ENCODE measurements at regions not wholly inside any gene's neighbourhood (a gene's known extent, or its start where the extent isn't known, plus 50 kb on each side); places are given as distances from the start of the nearest gene placed in this dataset.
"Not testable (repeated sequence)": the region's sequence is repeated elsewhere in the genome, so short reads cannot be mapped to it uniquely, and the experiment has no call there.

- WGBS, 3 donors, result 88 to 94% (median 92%) methylated on average over 3 of the region's 3 CpGs
- no peak overlapping the region for H3K27ac ChIP-seq (ENCODE audit: low read depth, low read length)
Measured at GRCh38 chr10:8380833-8381496, 326.5 kb downstream of the GATA3 start.

GRCh38 chr10:8386781-8387180, 332.3 kb downstream of the GATA3 start:
- H3K27ac ChIP-seq (ENCODE audit: low read depth, low read length), result no peak overlapping the region
- 78 to 94% (median 93%) methylated on average over 8 of the region's 8 CpGs for WGBS, 3 donors

GRCh38 chr10:8389630-8390029, 335.1 kb downstream of the GATA3 start:
- WGBS, 3 donors, result 37 to 41% (median 37%) methylated on average over 2 of the region's 2 CpGs
- H3K27ac ChIP-seq (ENCODE audit: low read depth, low read length), result no peak overlapping the region

- WGBS, 3 donors, result 72 to 85% (median 85%) methylated on average over 2 of the region's 2 CpGs
Measured at GRCh38 chr10:8392216-8392615, 337.7 kb downstream of the GATA3 start.

GRCh38 chr10:8393531-8393930, 339.0 kb downstream of the GATA3 start:
- 61 to 68% (median 66%) methylated on average over 2 of the region's 2 CpGs for WGBS, 3 donors
- no peak overlapping the region for H3K27ac ChIP-seq (ENCODE audit: low read depth, low read length)

More at GRCh38 chr10:8392216-8392615, 337.7 kb downstream of the GATA3 start:
- H3K27ac ChIP-seq (ENCODE audit: low read depth, low read length), result no peak overlapping the region

- no peak overlapping the region for H3K27ac ChIP-seq (ENCODE audit: low read depth, low read length)
- 41 to 62% (median 48%) methylated on average over 1 of the region's 1 CpG for WGBS, 3 donors
Measured at GRCh38 chr10:8396675-8397074, 342.2 kb downstream of the GATA3 start.

GRCh38 chr10:8398771-8399170, 344.3 kb downstream of the GATA3 start:
- H3K27ac ChIP-seq (ENCODE audit: low read depth, low read length), result no peak overlapping the region
- 26 to 33% (median 31%) methylated on average over 1 of the region's 1 CpG for WGBS, 3 donors

GRCh38 chr10:8400151-8400550, 345.7 kb downstream of the GATA3 start:
- H3K27ac ChIP-seq (ENCODE audit: low read depth, low read length), result no peak overlapping the region
- WGBS, 3 donors, result 42 to 59% (median 52%) methylated on average over 6 of the region's 6 CpGs

- H3K27ac ChIP-seq (ENCODE audit: low read depth, low read length), result no peak overlapping the region
- WGBS, 3 donors, result 60 to 79% (median 66%) methylated on average over 3 of the region's 3 CpGs
Measured at GRCh38 chr10:8400892-8401291, 346.4 kb downstream of the GATA3 start.

- WGBS, 3 donors, result 69 to 80% (median 80%) methylated on average over 4 of the region's 4 CpGs
- H3K27ac ChIP-seq (ENCODE audit: low read depth, low read length), result no peak overlapping the region
Measured at GRCh38 chr10:8401531-8401930, 347.0 kb downstream of the GATA3 start.

- 44 to 50% (median 47%) methylated on average over 4 of the region's 4 CpGs for WGBS, 3 donors
- no peak overlapping the region for H3K27ac ChIP-seq (ENCODE audit: low read depth, low read length)
Measured at GRCh38 chr10:8402576-8402975, 348.1 kb downstream of the GATA3 start.

GRCh38 chr10:8403711-8404371, 349.4 kb downstream of the GATA3 start:
- no peak overlapping the region for H3K27ac ChIP-seq (ENCODE audit: low read depth, low read length)
- WGBS, 3 donors, result 61 to 72% (median 68%) methylated on average over 4 of the region's 4 CpGs

GRCh38 chr10:8404721-8405120, 350.2 kb downstream of the GATA3 start:
- 8 to 31% (median 18%) methylated on average over 1 of the region's 1 CpG for WGBS, 3 donors
- no peak overlapping the region for H3K27ac ChIP-seq (ENCODE audit: low read depth, low read length)

GRCh38 chr10:8405596-8405995, 351.1 kb downstream of the GATA3 start:
- 62 to 75% (median 66%) methylated on average over 6 of the region's 6 CpGs for WGBS, 3 donors

GRCh38 chr10:8407501-8408021, 353.1 kb downstream of the GATA3 start:
- no peak overlapping the region for H3K27ac ChIP-seq (ENCODE audit: low read depth, low read length)

More at GRCh38 chr10:8405596-8405995, 351.1 kb downstream of the GATA3 start:
- no peak overlapping the region for H3K27ac ChIP-seq (ENCODE audit: low read depth, low read length)

- WGBS, 3 donors, result 73 to 80% (median 73%) methylated on average over 3 of the region's 3 CpGs
Measured at GRCh38 chr10:8410506-8410905, 356.0 kb downstream of the GATA3 start.

GRCh38 chr10:8412541-8412940, 358.1 kb downstream of the GATA3 start:
- WGBS, 3 donors, result 59 to 91% (median 82%) methylated on average over 6 of the region's 6 CpGs
- no peak overlapping the region for H3K27ac ChIP-seq (ENCODE audit: low read depth, low read length)

More at GRCh38 chr10:8410506-8410905, 356.0 kb downstream of the GATA3 start:
- H3K27ac ChIP-seq (ENCODE audit: low read depth, low read length), result no peak overlapping the region

GRCh38 chr10:8415029-8415428, 360.5 kb downstream of the GATA3 start:
- H3K27ac ChIP-seq (ENCODE audit: low read depth, low read length), result not testable (repeated sequence)
- WGBS, 3 donors, result 70 to 94% (median 86%) methylated on average over 2 of the region's 2 CpGs

- H3K27ac ChIP-seq (ENCODE audit: low read depth, low read length), result no peak overlapping the region
- WGBS, 3 donors, result 18 to 62% (median 58%) methylated on average over 8 of the region's 8 CpGs
Measured at GRCh38 chr10:8416192-8416701, 361.8 kb downstream of the GATA3 start.

- 44 to 82% (median 76%) methylated on average over 3 of the region's 3 CpGs for WGBS, 3 donors
- H3K27ac ChIP-seq (ENCODE audit: low read depth, low read length), result no peak overlapping the region
Measured at GRCh38 chr10:8416760-8417159, 362.3 kb downstream of the GATA3 start.

Data from adipose tissue (tissue), 3 donors.